SK-N-SH treated with all-trans-retinoic acid at 6 μM for 48 hours (cell line): ENCODE measurements at regions not wholly inside any gene's neighbourhood (a gene's known extent, or its start where the extent isn't known, plus 50 kb on each side); places are given as distances from the start of the nearest gene placed in this dataset.

Source experiments
- ATAC-seq: fragments of 200-7000 bp; cut with Tn5 transposase; 3 replicates; pipeline ENCODE4 v1.9.1; 2020; ENCODE audit warnings: mild to moderate bottlenecking, moderate library complexity
- ARNTL ChIP-seq: fragments of 450-650 bp; formaldehyde crosslinking; IDR thresholded peaks from 2 replicates; pipeline ENCODE4 v1.5.0; 2020; ENCODE audit warnings: low read depth, mild to moderate bottlenecking, moderate library complexity, borderline replicate concordance
- BACH2 ChIP-seq: fragments of 250-450 bp; sonication (Bioruptor Pico); IDR thresholded peaks from 2 replicates; pipeline ENCODE4 v1.9.0; 2021; ENCODE audit warnings: mild to moderate bottlenecking, borderline replicate concordance
- CREB5 ChIP-seq: fragments of 250-450 bp; sonication (Bioruptor Pico); IDR thresholded peaks from 2 replicates; pipeline ENCODE4 v1.5.1; 2020; ENCODE audit warnings: low read depth, mild to moderate bottlenecking, moderate library complexity
- CSDC2 ChIP-seq: fragments of 250-450 bp; sonication (Bioruptor Pico); IDR thresholded peaks from 2 replicates; pipeline ENCODE4 v1.5.0; 2020; ENCODE audit warnings: mild to moderate bottlenecking, moderate library complexity
- CSRNP3 ChIP-seq: fragments of 250-450 bp; sonication (Bioruptor Pico); IDR thresholded peaks from 2 replicates; pipeline ENCODE4 v1.5.1; 2021; ENCODE audit warnings: mild to moderate bottlenecking, moderate library complexity
- ESRRG ChIP-seq: fragments of 250-450 bp; sonication (Bioruptor Pico); IDR thresholded peaks from 2 replicates; pipeline ENCODE4 v1.6.1; 2021; ENCODE audit warnings: mild to moderate bottlenecking
- GLIS3 ChIP-seq: fragments of 250-450 bp; sonication (Bioruptor Pico); IDR thresholded peaks from 2 replicates; pipeline ENCODE4 v1.5.0; 2020; ENCODE audit warnings: mild to moderate bottlenecking, moderate library complexity
- ISL1 ChIP-seq: fragments of 250-450 bp; sonication (Bioruptor Pico); IDR thresholded peaks from 2 replicates; pipeline ENCODE4 v2.1.2; 2022; ENCODE audit warnings: mild to moderate bottlenecking, moderate library complexity
- PATZ1 ChIP-seq: fragments of 250-450 bp; sonication (Bioruptor Pico); IDR thresholded peaks from 2 replicates; pipeline ENCODE4 v1.8.0; 2020; ENCODE audit warnings: mild to moderate bottlenecking, moderate library complexity, borderline replicate concordance
- POU6F1 ChIP-seq: fragments of 250-450 bp; sonication (Bioruptor Pico); IDR thresholded peaks from 2 replicates; pipeline ENCODE4 v1.8.0; 2021; ENCODE audit warnings: low read depth, mild to moderate bottlenecking, moderate library complexity, borderline replicate concordance
- PPARA ChIP-seq: fragments of 250-450 bp; sonication (Bioruptor Pico); IDR thresholded peaks from 2 replicates; pipeline ENCODE4 v1.5.0; 2020; ENCODE audit warnings: mild to moderate bottlenecking, borderline replicate concordance
- RARB ChIP-seq: fragments of 250-450 bp; sonication (Bioruptor Pico); IDR thresholded peaks from 2 replicates; pipeline ENCODE4 v1.8.0; 2021; ENCODE audit warnings: mild to moderate bottlenecking, moderate library complexity
- SNAI2 ChIP-seq: fragments of 250-450 bp; sonication (Bioruptor Pico); IDR thresholded peaks from 2 replicates; pipeline ENCODE4 v1.5.0; 2020; ENCODE audit warnings: mild to moderate bottlenecking, moderate library complexity
- TCF4 ChIP-seq: fragments of 250-450 bp; sonication (Bioruptor Pico); IDR thresholded peaks from 2 replicates; pipeline ENCODE4 v1.8.0; 2021; ENCODE audit warnings: mild to moderate bottlenecking, moderate library complexity, borderline replicate concordance
- TOX ChIP-seq: fragments of 250-450 bp; sonication (Bioruptor Pico); IDR thresholded peaks from 2 replicates; pipeline ENCODE4 v1.8.0; 2021; ENCODE audit warnings: mild to moderate bottlenecking, moderate library complexity, borderline replicate concordance
- TSHZ2 ChIP-seq: fragments of 250-450 bp; sonication (Bioruptor Pico); IDR thresholded peaks from 2 replicates; pipeline ENCODE4 v1.5.0; 2020; ENCODE audit warnings: mild to moderate bottlenecking, moderate library complexity
- ZFP3 ChIP-seq: fragments of 250-450 bp; sonication (Bioruptor Pico); IDR thresholded peaks from 2 replicates; pipeline ENCODE4 v1.5.0; 2020; ENCODE audit warnings: mild to moderate bottlenecking, moderate library complexity
- ZNF565 ChIP-seq: fragments of 450-650 bp; formaldehyde crosslinking; conservative IDR thresholded peaks from 2 replicates; pipeline ENCODE4 v1.5.0; 2020; ENCODE audit warnings: low read depth, mild to moderate bottlenecking, moderate library complexity
- ZNF70 ChIP-seq: fragments of 450-650 bp; formaldehyde crosslinking; IDR thresholded peaks from 2 replicates; pipeline ENCODE4 v1.5.0; 2020; ENCODE audit warnings: mild to moderate bottlenecking, moderate library complexity

GRCh38 chr6:139442188-139442671 is 67.8 kb upstream of the CITED2 start:
- no peak for ATAC-seq
- TF ChIP-seq PPARA = no peak

GRCh38 chr6:139439349-139439748 is 64.9 kb upstream of the CITED2 start:
- no peak for TF ChIP-seq TCF4 (CRISPR knock-in tag)
- TF ChIP-seq ESRRG (CRISPR knock-in tag) = no peak
- no peak for TF ChIP-seq SNAI2 (CRISPR knock-in tag)
- TF ChIP-seq RARB (CRISPR knock-in tag) = no peak
- TF ChIP-seq POU6F1 = no peak
- TF ChIP-seq ZNF565 = no peak
- no peak for TF ChIP-seq ZNF70 (CRISPR knock-in tag)
- no peak for TF ChIP-seq GLIS3
- no peak for TF ChIP-seq TSHZ2 (CRISPR knock-in tag)
- TF ChIP-seq BACH2 (CRISPR knock-in tag) = no peak
- no peak for TF ChIP-seq CSDC2 (CRISPR knock-in tag)
- no peak for TF ChIP-seq CSRNP3
- no peak for TF ChIP-seq ARNTL (CRISPR knock-in tag)

GRCh38 chr6:139438775-139439174 is 64.3 kb upstream of the CITED2 start:
- TF ChIP-seq ZFP3 (CRISPR knock-in tag) (no peak), CSRNP3 (no peak), PATZ1 (CRISPR knock-in tag) (no peak), GLIS3 (no peak), ZNF565 (no peak), PPARA (no peak), CREB5 (CRISPR knock-in tag) (no peak), TCF4 (CRISPR knock-in tag) (no peak), CSDC2 (CRISPR knock-in tag) (no peak), RARB (CRISPR knock-in tag) (no peak), ESRRG (CRISPR knock-in tag) (no peak), ISL1 (CRISPR knock-in tag) (no peak), TOX (CRISPR knock-in tag) (no peak)
- ATAC-seq = no peak

More at GRCh38 chr6:139439349-139439748, 64.9 kb upstream of the CITED2 start:
- no peak for ATAC-seq
